AG08396 (cell line): ENCODE measurements at regions not wholly inside any gene's neighbourhood (a gene's known extent, or its start where the extent isn't known, plus 50 kb on each side); places are given as distances from the start of the nearest gene placed in this dataset.

Experiments
- DNase-seq: peaks from one replicate; pipeline ENCODE4 v3.0.0; 2012; ENCODE audit warnings: low spot score, mixed read lengths

GRCh38 chr7:120164-120991 lies 72.0 kb upstream of the FAM20C start:
- DNase-seq = no peak

- no peak for DNase-seq
Measured at GRCh38 chr7:121002-121785, 71.2 kb upstream of the FAM20C start.

- DNase-seq = no peak
Measured at GRCh38 chr7:123237-123636, 69.1 kb upstream of the FAM20C start.

- no peak for DNase-seq
Measured at GRCh38 chr7:124130-124949, 68.0 kb upstream of the FAM20C start.

- no peak for DNase-seq
Measured at GRCh38 chr7:125061-125475, 67.3 kb upstream of the FAM20C start.

- DNase-seq = no peak
Measured at GRCh38 chr7:125661-126060, 66.7 kb upstream of the FAM20C start.

GRCh38 chr7:126368-126767 lies 66.0 kb upstream of the FAM20C start:
- no peak for DNase-seq

GRCh38 chr7:127064-127598 lies 65.2 kb upstream of the FAM20C start:
- DNase-seq = no peak

- DNase-seq = no peak
Measured at GRCh38 chr7:128171-129080, 63.9 kb upstream of the FAM20C start.

GRCh38 chr7:129366-130221 lies 62.8 kb upstream of the FAM20C start:
- DNase-seq = peak; percentile 31

GRCh38 chr7:130222-130572 lies 62.2 kb upstream of the FAM20C start:
- DNase-seq = no peak

- no peak for DNase-seq
Measured at GRCh38 chr7:130875-131780, 61.2 kb upstream of the FAM20C start.

- DNase-seq = peak; percentile 38
Measured at GRCh38 chr7:131781-132482, 60.4 kb upstream of the FAM20C start.

GRCh38 chr7:132899-133298 lies 59.5 kb upstream of the FAM20C start:
- no peak for DNase-seq

- DNase-seq = no peak
Measured at GRCh38 chr7:133470-133869, 58.9 kb upstream of the FAM20C start.

- no peak for DNase-seq
Measured at GRCh38 chr7:134029-134428, 58.3 kb upstream of the FAM20C start.

- no peak for DNase-seq
Measured at GRCh38 chr7:134561-135256, 57.7 kb upstream of the FAM20C start.

GRCh38 chr7:135257-135653 lies 57.1 kb upstream of the FAM20C start:
- DNase-seq = no peak
